Kidney capillary endothelial cell (primary cell): ENCODE measurements at regions not wholly inside any gene's neighbourhood (a gene's known extent, or its start where the extent isn't known, plus 50 kb on each side); places are given as distances from the start of the nearest gene placed in this dataset.

ENCODE experiments used
- DNase-seq: peaks from one replicate; pipeline ENCODE4 v3.0.0-alpha.2; 2018; ENCODE audit warnings: low spot score

- DNase-seq = peak; percentile 51
Observed at GRCh38 chr4:1511441-1512041, 105.3 kb upstream of the NKX1-1 start.

GRCh38 chr4:1510931-1511330 lies 104.7 kb upstream of the NKX1-1 start:
- no peak for DNase-seq

DNA sequence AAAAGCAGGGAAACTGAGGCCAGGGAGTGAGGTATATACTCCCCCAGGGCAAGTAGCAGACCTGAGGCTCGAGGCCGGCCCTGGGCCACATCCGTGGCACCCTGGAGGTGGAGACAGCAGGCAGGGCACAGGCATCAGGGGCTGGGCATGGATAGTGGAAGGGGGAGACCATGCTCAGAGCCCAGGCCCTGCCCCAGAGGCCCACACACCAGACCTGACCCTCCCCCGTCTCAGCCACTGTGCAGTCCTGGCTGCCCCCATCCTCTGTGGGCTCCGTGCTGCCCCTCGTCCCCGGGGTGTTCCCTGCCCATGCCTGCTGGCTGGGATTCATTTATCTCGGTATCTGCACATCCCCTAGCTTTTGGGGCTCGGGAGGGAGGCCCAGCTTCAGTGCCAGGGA lies 103.1 kb upstream of the NKX1-1 start:
- no peak for DNase-seq

DNA sequence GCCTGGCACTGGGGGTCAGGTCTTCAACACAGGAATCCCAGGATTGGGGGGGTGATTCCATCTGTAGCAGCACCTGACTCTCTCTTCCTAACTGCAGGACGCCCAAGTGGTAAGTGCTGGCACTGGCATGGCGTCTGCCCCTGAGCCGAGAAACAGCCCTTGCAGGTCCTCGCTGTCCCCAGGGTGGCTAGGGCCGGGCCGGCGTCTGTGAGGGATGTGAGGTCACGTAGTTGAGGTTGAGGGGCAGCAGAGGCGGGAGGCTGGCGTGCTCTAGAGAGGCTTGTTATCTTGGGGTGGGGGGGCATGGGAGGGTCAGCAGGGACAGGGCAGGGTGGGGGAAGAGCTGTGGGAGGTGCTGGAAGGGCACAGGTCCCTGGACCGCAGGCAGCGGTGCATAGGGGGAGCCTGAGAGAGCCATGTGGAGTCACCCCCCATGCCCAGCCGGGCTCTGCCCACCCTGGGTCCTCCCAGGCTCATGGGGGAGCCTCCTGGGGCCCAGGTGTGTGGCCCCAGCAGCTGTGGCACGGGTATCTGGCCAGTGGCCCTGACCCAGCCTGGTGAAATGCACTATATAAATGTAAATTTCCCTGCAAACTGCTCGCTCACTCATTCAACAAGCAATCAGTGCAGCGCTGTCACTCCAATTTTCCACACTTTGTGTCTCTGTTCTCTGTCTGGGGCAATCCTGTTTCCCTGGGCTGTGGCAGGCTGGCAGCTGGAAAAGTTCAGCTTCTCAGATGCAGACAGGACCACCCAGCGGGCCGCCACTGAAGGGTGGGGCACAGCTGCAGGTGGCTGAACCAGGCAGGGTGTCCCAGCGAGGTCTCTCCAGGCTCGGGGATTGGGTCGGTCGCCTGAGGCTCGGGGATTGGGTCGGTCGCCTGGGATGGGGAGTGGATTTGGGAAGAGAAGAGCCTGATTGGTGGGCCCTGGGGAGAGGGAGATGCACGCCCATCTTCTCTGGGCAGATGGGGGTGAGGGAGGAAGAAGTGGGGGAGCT lies 102.2 kb upstream of the NKX1-1 start:
- DNase-seq = no peak

GRCh38 chr4:1506956-1507721 lies 100.9 kb upstream of the NKX1-1 start:
- DNase-seq = no peak

DNA sequence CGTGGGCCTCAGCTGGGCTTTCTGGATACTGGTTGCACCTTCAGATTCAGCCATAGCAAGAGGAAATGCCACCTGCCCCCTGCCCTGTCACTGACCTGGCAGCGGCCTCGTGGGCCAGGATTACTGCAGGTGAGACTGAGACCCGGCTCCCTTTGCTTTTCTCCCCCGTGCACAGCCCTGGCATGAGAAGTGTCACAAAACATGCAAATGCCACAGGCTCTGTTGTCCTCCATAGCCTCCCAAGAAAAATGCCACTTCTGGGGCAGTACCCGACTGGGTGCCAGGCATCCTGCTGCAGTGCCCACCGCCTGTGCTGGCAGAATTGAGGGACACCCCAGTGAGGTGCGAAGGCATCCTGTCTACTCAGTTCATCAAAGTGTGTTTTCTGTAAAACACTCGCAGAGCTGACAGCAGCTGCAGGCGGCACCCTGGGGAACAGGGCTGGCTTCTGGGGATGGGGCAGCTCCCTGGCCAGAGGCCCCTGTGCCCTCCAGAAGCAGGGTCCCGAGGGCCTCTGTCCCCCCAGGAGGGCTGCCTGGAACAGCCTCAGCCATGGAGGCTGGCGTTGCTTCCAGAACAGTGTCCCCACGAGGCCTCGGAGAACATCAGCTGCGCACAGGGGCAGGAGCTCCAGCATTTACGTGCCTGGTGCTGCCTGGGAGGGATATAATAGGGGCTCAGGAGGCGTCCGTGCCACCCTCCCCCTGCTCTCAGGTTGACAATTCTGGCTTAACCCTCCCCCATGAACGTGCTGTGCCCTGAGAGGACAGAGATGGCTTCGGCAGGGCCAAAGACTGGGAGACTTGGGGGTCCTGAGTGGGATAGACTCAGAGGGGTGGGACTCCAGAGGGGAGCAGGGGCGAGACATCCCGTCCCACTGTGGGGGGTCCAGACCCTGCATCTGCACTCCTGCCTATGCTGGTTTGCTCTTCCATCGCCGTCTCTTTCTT lies 99.5 kb upstream of the NKX1-1 start:
- DNase-seq = no peak

- no peak for DNase-seq
Observed at GRCh38 chr4:1504595-1505500, 98.6 kb upstream of the NKX1-1 start.

GRCh38 chr4:1503583-1504471 lies 97.6 kb upstream of the NKX1-1 start:
- DNase-seq = no peak

DNA sequence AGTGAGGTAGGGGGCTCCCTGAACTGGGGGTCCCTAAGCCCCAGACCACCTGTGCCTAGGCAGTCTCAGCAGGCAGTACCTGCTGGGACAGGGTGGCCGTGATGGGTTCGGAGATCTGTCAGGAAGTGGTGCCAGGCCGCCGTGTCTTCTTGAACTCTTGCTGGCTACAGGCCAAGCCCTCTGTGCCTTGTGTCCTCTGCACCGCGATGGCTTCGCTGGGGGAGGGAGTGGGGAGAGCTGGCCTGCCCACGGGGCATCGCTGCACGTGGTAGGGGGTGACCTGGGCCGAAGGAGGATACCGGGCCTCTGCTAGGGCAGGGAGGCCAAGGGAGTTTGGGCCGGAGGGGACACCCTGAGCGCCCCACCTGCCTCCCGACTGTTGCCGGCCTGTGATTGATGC lies 96.7 kb upstream of the NKX1-1 start:
- no peak for DNase-seq

- DNase-seq = no peak
Observed at GRCh38 chr4:1502501-1502886, 96.3 kb upstream of the NKX1-1 start.

- DNase-seq = no peak
Observed at GRCh38 chr4:1501754-1502500, 95.7 kb upstream of the NKX1-1 start.

GRCh38 chr4:1500966-1501753 lies 94.9 kb upstream of the NKX1-1 start:
- DNase-seq = no peak

GRCh38 chr4:1500231-1500965 lies 94.2 kb upstream of the NKX1-1 start:
- no peak for DNase-seq

DNA sequence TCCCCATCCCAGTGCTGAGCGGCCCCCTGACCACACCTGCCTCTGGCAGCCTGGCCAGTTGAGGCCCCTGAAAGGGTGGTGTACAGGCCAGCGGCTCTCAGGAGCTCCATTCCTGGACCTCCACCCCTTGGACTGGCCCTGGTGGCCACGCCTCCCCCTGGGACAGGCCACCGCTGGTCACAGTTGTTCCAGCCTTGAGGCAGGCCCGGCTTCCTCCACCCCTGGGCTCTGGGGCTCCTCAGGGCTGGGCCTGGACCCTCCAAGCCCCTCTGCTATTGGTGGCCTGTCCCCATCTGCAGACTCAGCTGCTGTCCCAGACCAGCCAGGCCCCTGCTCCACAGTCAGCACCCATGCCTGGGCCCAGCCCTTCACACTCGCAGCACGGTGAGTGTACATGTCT lies 93.2 kb upstream of the NKX1-1 start:
- DNase-seq = no peak

DNA sequence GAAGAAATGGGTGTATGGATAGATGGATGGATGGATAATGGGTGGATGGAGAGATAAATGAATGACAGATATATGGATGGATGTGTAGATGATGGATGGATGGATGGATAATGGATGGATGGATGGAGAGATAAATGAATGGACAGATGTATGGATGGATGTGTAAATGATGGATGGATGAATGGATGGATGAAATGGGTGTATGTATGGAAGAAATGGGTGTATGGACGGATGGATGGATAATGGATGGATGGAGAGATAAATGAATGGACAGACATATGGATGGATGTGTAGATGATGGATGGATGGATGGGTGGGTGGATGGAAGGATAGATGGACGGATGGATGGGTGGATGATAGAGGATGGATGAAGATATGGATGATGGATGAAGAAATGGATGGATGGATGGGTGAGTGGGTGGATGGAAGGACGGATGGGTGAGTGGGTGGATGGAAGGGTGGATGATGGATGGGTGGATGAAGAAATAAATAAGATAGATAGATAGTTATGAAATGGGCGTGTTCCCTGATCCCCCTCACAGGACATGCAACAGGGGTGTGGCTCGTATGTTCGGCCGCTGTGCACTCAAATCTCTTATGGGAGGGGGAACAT lies 91.1 kb upstream of the NKX1-1 start:
- no peak for DNase-seq

- no peak for DNase-seq
Observed at GRCh38 chr4:1496116-1496642, 89.9 kb upstream of the NKX1-1 start.
